B cell (primary cell): ENCODE measurements at regions not wholly inside any gene's neighbourhood (a gene's known extent, or its start where the extent isn't known, plus 50 kb on each side); places are given as distances from the start of the nearest gene placed in this dataset.

Source experiments
- ATAC-seq: fragments of 200-7000 bp; cut with Tn5 transposase; one replicate; pipeline ENCODE4 v1.10.0; 2021; ENCODE audit warnings: low read depth, mild to moderate bottlenecking, moderate number of reproducible peaks, moderate library complexity
- CTCF ChIA-PET: fragments of 350-600 bp; sonication (Branson Sonifier 250); formaldehyde crosslinking; loops from one replicate; lab custom pipeline; 2021; ENCODE audit warnings: antibody characterized with exemption, inconsistent platforms; lab: Charles Lee
- POLR2A ChIA-PET: fragments of 350-600 bp; sonication (Branson Sonifier 250); formaldehyde crosslinking; loops from one replicate; lab custom pipeline; 2021; ENCODE audit warnings: antibody characterized with exemption; lab: Charles Lee
- DNase-seq: peaks from one replicate; pipeline ENCODE4 v3.0.0; 2013
- H2AFZ ChIP-seq: 2 replicates; pipeline ENCODE4 v1.6.1; 2012; ENCODE audit warnings: mild to moderate bottlenecking, low read depth, low read length; ENCODE audit not compliant: insufficient read depth, poor library complexity, severe bottlenecking
- H3K27ac ChIP-seq, 2 donors: 1 replicate in 1 of 2; 2 replicates in 1 of 2; pipeline ENCODE4 v1.5.1; 2012 to 2013; ENCODE audit warnings: low read length in 2 of 2, mild to moderate bottlenecking in 2 of 2, moderate library complexity in 1 of 2
- H3K27me3 ChIP-seq, 4 experiments: fragments of 200-600 bp in 1 of 4; sonication (generic) in 1 of 4; replicated peaks in 1 of 4; 1 replicate in 2 of 4; 2 replicates in 2 of 4; pipeline versions ENCODE4 v1.6.1 to v1.7.0; 2013 to 2016; ENCODE audit warnings: low read length in 3 of 4, mild to moderate bottlenecking in 2 of 4, mixed read lengths in 1 of 4, moderate library complexity in 1 of 4; ENCODE audit not compliant: insufficient read depth in 4 of 4, control insufficient read depth in 3 of 4; ENCODE audit errors: control extremely low read depth in 1 of 4
- H3K36me3 ChIP-seq, 2 experiments: replicated peaks in 1 of 2; 1 replicate in 1 of 2; 2 replicates in 1 of 2; pipeline versions ENCODE4 v1.6.1 to v1.7.1; 2013; ENCODE audit warnings: low read length in 1 of 2; ENCODE audit not compliant: insufficient read depth in 2 of 2, control insufficient read depth in 1 of 2; ENCODE audit errors: control extremely low read depth in 1 of 2, extremely low read depth in 1 of 2
- H3K4me1 ChIP-seq, 2 donors: fragments of 200-600 bp in 1 of 2; sonication (generic) in 1 of 2; 1 replicate in 1 of 2; 2 replicates in 1 of 2; pipeline versions ENCODE4 v1.5.1 to v1.6.1; 2013 to 2017; ENCODE audit warnings: low read length in 2 of 2; ENCODE audit not compliant: control insufficient read depth in 2 of 2, insufficient read depth in 2 of 2
- H3K4me2 ChIP-seq: replicated peaks from 2 replicates; pipeline ENCODE3; 2012; ENCODE audit warnings: mild to moderate bottlenecking, low read depth, low read length; ENCODE audit not compliant: poor library complexity, severe bottlenecking
- H3K4me3 ChIP-seq, 5 experiments: fragments of 200-600 bp in 1 of 5; sonication (generic) in 1 of 5; 1 replicate in 3 of 5; 2 replicates in 2 of 5; pipeline versions ENCODE4 v1.5.1 to v1.7.0; 2011 to 2016; ENCODE audit warnings: low read length in 4 of 5, mild to moderate bottlenecking in 4 of 5, low read depth in 2 of 5, control low read depth in 1 of 5, moderate library complexity in 1 of 5; ENCODE audit not compliant: insufficient read depth in 1 of 5; ENCODE audit errors: control extremely low read depth in 1 of 5, extremely low read depth in 1 of 5
- H3K79me2 ChIP-seq: fragments of 200-600 bp; sonication (generic); one replicate; pipeline ENCODE4 v1.6.0; 2016; ENCODE audit warnings: low read length; ENCODE audit not compliant: control insufficient read depth, insufficient read depth
- H3K9ac ChIP-seq: fragments of 200-600 bp; sonication (generic); 2 replicates; pipeline ENCODE4 v1.6.1; 2017; ENCODE audit warnings: mild to moderate bottlenecking, low read length, moderate library complexity
- H3K9me3 ChIP-seq, 3 donors: one replicate each; pipeline versions ENCODE4 v1.6.1 to v1.7.1; 2013; ENCODE audit warnings: low read length in 2 of 3; ENCODE audit not compliant: control insufficient read depth in 2 of 3, insufficient read depth in 1 of 3; ENCODE audit errors: control extremely low read depth in 1 of 3
- H4K20me1 ChIP-seq: 2 replicates; pipeline ENCODE4 v1.6.0; 2012; ENCODE audit warnings: mild to moderate bottlenecking, low read length; ENCODE audit not compliant: insufficient read depth, control insufficient read depth, poor library complexity, severe bottlenecking
- H3K27ac Mint-ChIP-seq: one replicate; pipeline ENCODE4 v1.8.0; 2021; ENCODE audit warnings: mixed read lengths
- H3K27me3 Mint-ChIP-seq: one replicate; pipeline ENCODE4 v1.8.0; 2021; ENCODE audit warnings: mixed read lengths
- H3K4me1 Mint-ChIP-seq: one replicate; pipeline ENCODE4 v1.8.0; 2021; ENCODE audit warnings: mixed read lengths
- H3K4me3 Mint-ChIP-seq: one replicate; pipeline ENCODE4 v1.8.0; 2021; ENCODE audit warnings: mixed read lengths
- H3K9me3 Mint-ChIP-seq: one replicate; pipeline ENCODE4 v1.8.0; 2022; ENCODE audit warnings: mixed read lengths; ENCODE audit not compliant: insufficient read depth
- EZH2 ChIP-seq: IDR thresholded peaks from 2 replicates; pipeline ENCODE4 v1.6.1; 2012; ENCODE audit warnings: borderline replicate concordance, low read depth, mild to moderate bottlenecking, moderate library complexity, low read length; ENCODE audit not compliant: insufficient read depth, poor library complexity, severe bottlenecking
- WGBS: methylation state at CpG from one replicate; pipeline ENCODE4 v1.1.5; 2013; ENCODE audit warnings: missing lambda C conversion rate; ENCODE audit not compliant: insufficient coverage; 5-methylcytosine and 5-hydroxymethylcytosine counted together
- intact Hi-C: fragments of 100-400 bp; cut with micrococcal nuclease; formaldehyde crosslinking; loops from one replicate; pipeline ENCODE4 v1.10.0; 2022
- TF ChIP-seq, protein P1 (sequence below): fragments of 200-600 bp; IDR thresholded peaks from one replicate; pipeline ENCODE4 v1.8.0; 2022; ENCODE audit warnings: antibody characterized with exemption, mild to moderate bottlenecking

DNA sequence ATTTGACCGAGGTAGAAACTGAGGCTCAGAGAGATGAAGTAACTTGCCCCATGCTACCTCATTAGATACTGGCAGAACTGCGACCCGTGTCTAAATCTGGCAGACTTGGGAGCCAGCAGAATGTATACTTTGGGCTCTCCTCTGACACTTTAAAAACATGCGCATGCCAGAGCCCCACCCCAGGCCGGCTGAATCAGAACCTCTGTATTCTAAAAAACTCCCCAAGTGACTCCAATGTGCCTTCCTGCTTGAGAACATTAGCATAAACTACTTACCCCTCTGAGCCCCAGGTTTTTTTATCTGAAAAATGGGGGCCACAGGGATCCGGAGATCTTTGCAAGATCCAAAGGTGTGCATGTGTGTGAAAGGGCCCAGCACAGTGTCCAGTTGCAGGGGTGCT, 344.7 kb upstream of the USP24 start:
- Histone ChIP-seq H3K4me3 (no peak overlapping the region), H3K4me1 (no peaks in the 10 kb centered on the region), H3K4me2 (no peak overlapping the region), H4K20me1 (no peaks in the 10 kb centered on the region), H3K79me2 (no peaks in the 10 kb centered on the region), H3K9me3 (no peaks in the 10 kb centered on the region), H3K36me3 (no peaks in the 10 kb centered on the region), H3K27me3 (no peaks in the 10 kb centered on the region), H3K9ac (no peak overlapping the region), H3K27ac (no peak overlapping the region), H2AFZ (no peak overlapping the region)
- intact Hi-C loops: no loop called here
- H3K4me1 Mint-ChIP-seq: no peaks in the 10 kb centered on the region
- no peak for ATAC-seq
- TF ChIP-seq, protein P1, sequence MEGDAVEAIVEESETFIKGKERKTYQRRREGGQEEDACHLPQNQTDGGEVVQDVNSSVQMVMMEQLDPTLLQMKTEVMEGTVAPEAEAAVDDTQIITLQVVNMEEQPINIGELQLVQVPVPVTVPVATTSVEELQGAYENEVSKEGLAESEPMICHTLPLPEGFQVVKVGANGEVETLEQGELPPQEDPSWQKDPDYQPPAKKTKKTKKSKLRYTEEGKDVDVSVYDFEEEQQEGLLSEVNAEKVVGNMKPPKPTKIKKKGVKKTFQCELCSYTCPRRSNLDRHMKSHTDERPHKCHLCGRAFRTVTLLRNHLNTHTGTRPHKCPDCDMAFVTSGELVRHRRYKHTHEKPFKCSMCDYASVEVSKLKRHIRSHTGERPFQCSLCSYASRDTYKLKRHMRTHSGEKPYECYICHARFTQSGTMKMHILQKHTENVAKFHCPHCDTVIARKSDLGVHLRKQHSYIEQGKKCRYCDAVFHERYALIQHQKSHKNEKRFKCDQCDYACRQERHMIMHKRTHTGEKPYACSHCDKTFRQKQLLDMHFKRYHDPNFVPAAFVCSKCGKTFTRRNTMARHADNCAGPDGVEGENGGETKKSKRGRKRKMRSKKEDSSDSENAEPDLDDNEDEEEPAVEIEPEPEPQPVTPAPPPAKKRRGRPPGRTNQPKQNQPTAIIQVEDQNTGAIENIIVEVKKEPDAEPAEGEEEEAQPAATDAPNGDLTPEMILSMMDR: no peak
- TF ChIP-seq EZH2: no peak
- ChIA-PET CTCF (no interaction called here), POLR2A (no interaction called here)
- H3K9me3 Mint-ChIP-seq: no peaks in the 10 kb centered on the region
- no peaks in the 10 kb centered on the region for H3K27me3 Mint-ChIP-seq
- WGBS: 97% methylated on average over 6 of the region's 6 CpGs
- DNase-seq: no peak
- no peak overlapping the region for H3K4me3 Mint-ChIP-seq
- no peak overlapping the region for H3K27ac Mint-ChIP-seq

GRCh38 chr1:55559161-55559611, 344.0 kb upstream of the USP24 start:
- Histone ChIP-seq H3K27me3 (no peaks in the 10 kb centered on the region), H3K4me1 (no peaks in the 10 kb centered on the region), H4K20me1 (no peaks in the 10 kb centered on the region), H3K9ac (no peak overlapping the region), H3K4me3 (no peak overlapping the region), H3K27ac (no peak overlapping the region), H3K4me2 (no peak overlapping the region), H2AFZ (no peak overlapping the region), H3K79me2 (no peaks in the 10 kb centered on the region), H3K9me3 (no peaks in the 10 kb centered on the region), H3K36me3 (no peaks in the 10 kb centered on the region)
- POLR2A ChIA-PET: interaction anchor here (0.6 kb wide), 1 partner anchor 585 kb away, joined by 4 read pairs; no protein-coding TSS in a partner anchor
- Mint-ChIP-seq H3K4me3 (no peak overlapping the region), H3K27ac (no peak overlapping the region), H3K27me3 (no peaks in the 10 kb centered on the region), H3K4me1 (no peaks in the 10 kb centered on the region), H3K9me3 (no peaks in the 10 kb centered on the region)
- no peak for DNase-seq
- 88% methylated on average over 2 of the region's 6 CpGs for WGBS
- no peak for ATAC-seq
- intact Hi-C loops: no loop called here
- CTCF ChIA-PET: no interaction called here
- no peak for TF ChIP-seq EZH2
